ENCODE measurements at regions not wholly inside any gene's neighbourhood (a gene's known extent, or its start where the extent isn't known, plus 50 kb on each side); places are given as distances from the start of the nearest gene placed in this dataset.
"Not testable (repeated sequence)": the region's sequence is repeated elsewhere in the genome, so short reads cannot be mapped to it uniquely, and the experiment has no call there.

- no peak for DNase-seq (ENCODE audit: insufficient read length, low spot score)
Measured at GRCh38 chr14:84929086-84929485, 600.9 kb upstream of the FLRT2 start.

GRCh38 chr14:84929834-84930233 is 600.1 kb upstream of the FLRT2 start:
- no peak for FAIRE-seq
- DNase-seq (ENCODE audit: insufficient read length, low spot score), result no peak
- no peak for TF ChIP-seq POLR2A (IDR thresholded peaks at IDR 0.05; ENCODE audit: low read depth, low read length)

More at GRCh38 chr14:84929086-84929485, 600.9 kb upstream of the FLRT2 start:
- FAIRE-seq, result no peak
- TF ChIP-seq POLR2A (IDR thresholded peaks at IDR 0.05; ENCODE audit: low read depth, low read length), result no peak

GRCh38 chr14:84937016-84937415 is 592.9 kb upstream of the FLRT2 start:
- FAIRE-seq (no peak), DNase-seq (ENCODE audit: insufficient read length, low spot score) (no peak)
- no peak for TF ChIP-seq POLR2A (IDR thresholded peaks at IDR 0.05; ENCODE audit: low read depth, low read length)

- DNase-seq (ENCODE audit: insufficient read length, low spot score) (no peak), FAIRE-seq (no peak)
- no peak for TF ChIP-seq POLR2A (IDR thresholded peaks at IDR 0.05; ENCODE audit: low read depth, low read length)
Measured at GRCh38 chr14:84937449-84937848, 592.5 kb upstream of the FLRT2 start.

- not testable (repeated sequence) for DNase-seq (ENCODE audit: insufficient read length, low spot score); FAIRE-seq
Measured at GRCh38 chr14:84944901-84945300, 585.0 kb upstream of the FLRT2 start.

GRCh38 chr14:84959851-84960520 is 570.0 kb upstream of the FLRT2 start:
- DNase-seq (ENCODE audit: insufficient read length, low spot score), result no peak
- TF ChIP-seq POLR2A (IDR thresholded peaks at IDR 0.05; ENCODE audit: low read depth, low read length), result no peak
- FAIRE-seq, result no peak

- no peak for TF ChIP-seq POLR2A (IDR thresholded peaks at IDR 0.05; ENCODE audit: low read depth, low read length)
- DNase-seq (ENCODE audit: insufficient read length, low spot score) (no peak), FAIRE-seq (no peak)
Measured at GRCh38 chr14:84961637-84962036, 568.3 kb upstream of the FLRT2 start.

GRCh38 chr14:84963518-84963917 is 566.4 kb upstream of the FLRT2 start:
- no peak for DNase-seq (ENCODE audit: insufficient read length, low spot score)
- TF ChIP-seq POLR2A (IDR thresholded peaks at IDR 0.05; ENCODE audit: low read depth, low read length), result no peak
- FAIRE-seq, result no peak

- TF ChIP-seq POLR2A (IDR thresholded peaks at IDR 0.05; ENCODE audit: low read depth, low read length), result no peak
- FAIRE-seq (no peak), DNase-seq (ENCODE audit: insufficient read length, low spot score) (no peak)
Measured at GRCh38 chr14:84965279-84965678, 564.7 kb upstream of the FLRT2 start.

GRCh38 chr14:84969501-84969900 is 560.4 kb upstream of the FLRT2 start:
- FAIRE-seq (peak; percentile 45), DNase-seq (ENCODE audit: insufficient read length, low spot score) (no peak)
- no peak for TF ChIP-seq POLR2A (IDR thresholded peaks at IDR 0.05; ENCODE audit: low read depth, low read length)

GRCh38 chr14:84975241-84975902 is 554.6 kb upstream of the FLRT2 start:
- no peak for TF ChIP-seq POLR2A (IDR thresholded peaks at IDR 0.05; ENCODE audit: low read depth, low read length)
- no peak for FAIRE-seq
- DNase-seq (ENCODE audit: insufficient read length, low spot score), result no peak

GRCh38 chr14:84976805-84977204 is 553.1 kb upstream of the FLRT2 start:
- no peak for TF ChIP-seq POLR2A (IDR thresholded peaks at IDR 0.05; ENCODE audit: low read depth, low read length)
- FAIRE-seq, result no peak

GRCh38 chr14:84987042-84987441 is 542.9 kb upstream of the FLRT2 start:
- FAIRE-seq (no peak), DNase-seq (ENCODE audit: insufficient read length, low spot score) (no peak)

More at GRCh38 chr14:84976805-84977204, 553.1 kb upstream of the FLRT2 start:
- DNase-seq (ENCODE audit: insufficient read length, low spot score), result no peak

GRCh38 chr14:84988357-84988756 is 541.6 kb upstream of the FLRT2 start:
- no peak for DNase-seq (ENCODE audit: insufficient read length, low spot score)
- FAIRE-seq, result no peak
- no peak for TF ChIP-seq POLR2A (IDR thresholded peaks at IDR 0.05; ENCODE audit: low read depth, low read length)

More at GRCh38 chr14:84987042-84987441, 542.9 kb upstream of the FLRT2 start:
- no peak for TF ChIP-seq POLR2A (IDR thresholded peaks at IDR 0.05; ENCODE audit: low read depth, low read length)

- DNase-seq (ENCODE audit: insufficient read length, low spot score) (no peak), FAIRE-seq (no peak)
- no peak for TF ChIP-seq POLR2A (IDR thresholded peaks at IDR 0.05; ENCODE audit: low read depth, low read length)
Measured at GRCh38 chr14:84991021-84991420, 538.9 kb upstream of the FLRT2 start.

Data from H54 (cell line).